ENCODE measurements at regions not wholly inside any gene's neighbourhood (a gene's known extent, or its start where the extent isn't known, plus 50 kb on each side); places are given as distances from the start of the nearest gene placed in this dataset.
"Not testable (repeated sequence)": the region's sequence is repeated elsewhere in the genome, so short reads cannot be mapped to it uniquely, and the experiment has no call there.

GRCh38 chrX:125681058-125681457, 361.4 kb downstream of the TEX13C start:
- DNase-seq: no peak

DNA sequence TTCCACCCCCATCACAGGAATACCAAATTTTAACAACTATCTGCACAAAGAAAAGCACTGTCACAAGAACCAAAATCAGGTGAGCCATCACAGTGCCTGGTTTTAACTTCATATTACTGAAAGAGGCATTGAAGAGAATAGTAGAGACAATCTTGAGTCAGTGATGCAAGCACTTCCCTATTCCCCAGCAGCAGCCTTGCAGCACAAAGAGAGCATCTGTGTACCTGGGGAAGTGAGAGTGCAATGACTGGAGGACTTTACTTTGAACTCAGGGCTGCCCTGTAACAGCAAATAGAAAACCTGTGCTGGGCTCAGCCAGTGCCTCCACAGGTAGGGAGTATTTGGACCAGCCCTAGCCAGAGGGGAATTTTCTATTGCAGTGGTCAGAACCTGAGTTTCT, 361.8 kb downstream of the TEX13C start:
- DNase-seq: peak in 1 of 2 experiments; percentile 49

DNA sequence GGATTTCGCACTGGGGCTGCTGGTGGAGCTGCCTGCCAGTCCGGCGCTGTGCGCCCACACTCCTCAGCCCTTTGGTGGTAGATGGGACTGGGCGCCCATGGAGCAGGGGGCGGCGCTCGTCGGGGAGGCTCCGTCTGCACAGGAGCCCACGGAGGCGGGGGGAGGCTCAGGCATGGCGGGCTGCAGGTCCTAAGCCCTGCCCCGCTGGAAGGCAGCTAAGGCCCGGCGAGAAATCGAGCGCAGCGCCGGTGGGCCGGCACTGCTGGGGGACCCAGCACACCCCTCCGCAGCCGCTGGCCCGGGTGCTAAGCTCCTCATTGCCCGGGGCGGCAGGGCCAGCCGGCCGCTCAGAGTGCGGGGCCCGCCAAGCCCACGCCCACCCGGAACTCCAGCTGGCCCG, 370.9 kb downstream of the TEX13C start:
- DNase-seq: not testable (repeated sequence)

- no peak for DNase-seq
These were observed 374.5 kb downstream of the TEX13C start for GRCh38 chrX:125694171-125694570.

GRCh38 chrX:125709074-125709473, 389.4 kb downstream of the TEX13C start:
- DNase-seq: no peak

- DNase-seq: no peak
These were observed 389.9 kb downstream of the TEX13C start for GRCh38 chrX:125709532-125709931.

- DNase-seq: no peak
These were observed 390.9 kb downstream of the TEX13C start for GRCh38 chrX:125710403-125711062.

DNA sequence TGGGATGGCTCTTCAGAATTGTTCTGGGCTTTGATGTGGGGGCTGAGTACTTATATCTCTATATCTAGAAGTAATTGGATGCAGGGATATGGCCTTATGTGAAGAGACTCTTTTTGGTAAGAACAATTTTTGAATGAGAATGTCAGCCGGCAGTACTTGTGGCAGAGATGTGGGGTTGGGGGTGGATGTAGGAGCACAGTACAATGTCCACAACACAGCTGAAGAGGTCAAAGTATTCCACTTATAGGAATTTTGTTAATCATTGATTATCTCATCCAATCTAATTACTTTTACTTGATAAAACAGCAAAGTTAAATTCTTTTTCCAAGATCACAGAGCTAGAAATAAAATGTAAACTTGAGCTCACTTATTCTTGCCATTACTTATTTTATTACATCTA, 391.4 kb downstream of the TEX13C start:
- no peak for DNase-seq

DNA sequence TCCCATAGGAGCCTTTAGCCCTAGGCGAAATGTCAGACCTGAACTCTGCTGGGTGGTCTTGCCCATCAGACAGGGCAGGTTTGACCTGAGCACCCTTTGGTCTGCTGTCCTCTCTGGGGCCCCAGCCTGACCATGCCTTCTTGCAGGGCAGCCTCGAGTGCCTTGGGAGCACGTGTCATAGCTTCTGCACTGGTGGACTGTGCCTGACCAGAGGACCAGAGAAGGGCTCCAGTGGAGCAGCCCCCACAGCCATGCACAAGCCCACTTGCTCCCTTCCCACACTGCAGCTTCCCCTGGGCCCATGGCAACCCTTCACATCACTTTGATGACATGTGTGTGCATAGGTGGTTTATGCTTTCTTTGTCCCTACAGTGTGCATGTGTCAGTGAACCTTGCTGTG, 394.0 kb downstream of the TEX13C start:
- DNase-seq: no peak

DNA sequence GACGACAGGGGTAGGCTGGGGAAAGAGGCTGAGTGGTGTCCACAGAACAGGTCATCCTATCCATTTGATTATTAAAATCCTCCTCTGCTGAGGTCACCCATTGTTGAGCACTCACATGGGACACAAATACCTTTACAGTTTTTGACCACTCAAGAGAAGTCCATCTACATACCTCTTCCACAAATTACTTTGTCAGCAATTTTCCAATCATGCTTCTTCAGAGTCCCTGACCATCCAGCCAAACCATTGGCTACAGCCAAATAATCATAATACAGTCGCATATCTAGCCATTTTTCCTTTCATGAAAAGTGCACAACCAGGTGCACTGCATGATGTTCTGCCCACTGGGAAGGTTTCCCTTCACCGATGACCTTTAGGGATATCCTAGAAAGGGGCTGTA, 407.4 kb downstream of the TEX13C start:
- DNase-seq: no peak

DNA sequence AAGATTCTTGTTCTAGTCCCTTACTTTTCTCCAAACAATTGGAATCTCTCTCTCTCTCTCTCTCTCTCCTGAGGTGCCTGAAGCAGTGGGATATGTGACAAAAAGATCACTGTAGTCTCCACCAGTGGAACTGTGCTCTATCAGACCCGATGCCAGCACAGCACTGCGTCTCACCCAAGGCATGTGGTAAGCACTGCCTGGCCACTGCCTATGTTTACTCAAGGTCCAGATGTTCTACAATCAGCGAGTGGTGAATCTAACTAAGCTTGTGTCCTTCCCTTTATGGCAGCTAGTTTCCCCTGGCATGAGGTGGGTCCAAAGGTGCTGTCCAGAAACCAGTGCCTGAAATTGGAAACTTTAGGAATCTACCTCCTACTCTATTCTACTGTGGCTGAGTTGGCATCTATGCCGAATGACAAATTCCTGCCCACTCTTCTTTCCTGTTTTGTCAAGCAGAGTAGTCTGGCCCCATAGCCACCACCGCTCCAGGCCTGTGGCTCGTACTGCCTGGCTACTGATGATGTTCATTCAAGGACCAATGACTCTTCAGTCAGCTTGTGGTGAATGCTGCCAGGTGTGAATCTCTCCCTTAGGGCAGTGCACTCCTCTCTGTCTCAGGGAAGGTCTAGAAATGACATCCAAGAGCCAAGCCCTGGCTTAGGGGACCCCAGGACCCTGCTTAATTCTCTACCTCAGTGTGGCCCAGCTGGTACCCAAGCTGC, 416.5 kb downstream of the TEX13C start:
- DNase-seq: no peak

- DNase-seq: no peak
These were observed 423.1 kb downstream of the TEX13C start for GRCh38 chrX:125742811-125743210.

DNA sequence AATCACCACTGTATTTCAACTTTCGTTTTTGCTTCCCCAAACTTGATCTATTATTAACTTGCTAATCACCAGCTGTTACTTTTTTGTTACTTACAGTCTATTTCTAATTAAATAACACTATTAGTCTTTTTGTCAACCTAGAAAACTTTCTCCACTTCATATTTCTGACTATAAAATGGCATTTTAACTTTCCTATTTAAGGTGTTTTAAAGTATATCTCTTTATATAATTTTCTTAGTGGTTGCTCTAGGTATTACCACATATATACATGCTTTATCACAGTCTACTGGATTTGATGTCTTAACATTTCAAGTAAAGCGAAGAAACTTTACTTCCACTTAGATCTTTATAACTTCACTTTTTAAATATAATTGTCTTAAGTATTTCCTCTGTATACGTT, 421.2 kb downstream of the DCAF12L2 start:
- DNase-seq: no peak

DNA sequence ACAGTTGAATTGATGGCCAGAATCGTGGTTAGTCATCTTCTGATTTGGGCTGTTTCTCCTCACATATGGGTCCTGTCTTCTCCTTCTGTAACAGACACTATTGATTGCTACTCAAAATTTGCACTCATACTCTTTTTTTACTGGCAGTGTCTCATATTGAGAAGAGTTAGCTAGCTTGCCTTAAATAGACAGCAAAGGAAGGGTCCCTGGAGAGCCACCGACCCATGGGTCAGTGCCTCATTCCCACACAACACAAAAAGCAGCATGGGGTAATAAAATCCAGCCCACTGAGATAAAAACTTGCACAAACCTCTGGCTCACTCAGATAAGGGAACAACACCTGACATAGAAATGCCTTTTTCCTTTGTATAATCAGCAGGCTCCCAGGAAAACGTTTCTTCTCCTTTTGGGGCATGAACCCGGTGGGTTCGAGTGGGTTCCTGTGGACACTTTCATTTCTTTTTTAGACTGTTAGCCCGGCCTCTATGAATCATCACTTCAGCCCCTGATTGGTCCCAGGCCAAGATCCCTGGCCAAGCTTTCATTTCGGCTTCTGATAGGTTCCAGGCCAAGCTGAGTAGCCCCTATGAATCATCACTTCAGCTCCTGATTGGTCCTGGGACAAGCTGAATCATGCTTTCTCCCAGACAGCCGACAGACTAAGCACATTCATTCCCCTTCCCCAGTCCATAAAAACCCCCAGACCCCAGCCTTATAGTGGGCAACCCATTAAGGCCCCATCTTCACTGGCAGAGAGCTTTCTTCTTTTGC, 408.1 kb downstream of the DCAF12L2 start:
- no peak for DNase-seq

DNA sequence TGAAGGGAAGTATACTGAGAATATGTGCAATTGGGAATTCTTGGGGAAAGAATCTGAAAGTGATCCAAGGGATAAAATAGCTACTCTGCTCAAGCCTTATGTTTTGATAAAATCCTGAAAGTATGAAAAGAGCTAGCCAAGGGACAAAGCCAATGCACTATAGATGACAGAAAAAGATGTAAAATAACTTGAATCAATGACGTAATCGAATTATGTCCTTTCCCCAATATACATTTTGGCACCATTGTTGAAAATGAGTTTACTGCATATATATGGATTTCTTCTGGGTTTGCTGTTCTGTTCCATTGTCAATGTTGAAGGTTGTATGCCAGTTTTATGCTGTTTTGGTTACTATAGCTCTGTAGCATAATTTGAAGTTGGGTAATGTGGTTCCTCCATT, 407.3 kb downstream of the DCAF12L2 start:
- no peak for DNase-seq

DNA sequence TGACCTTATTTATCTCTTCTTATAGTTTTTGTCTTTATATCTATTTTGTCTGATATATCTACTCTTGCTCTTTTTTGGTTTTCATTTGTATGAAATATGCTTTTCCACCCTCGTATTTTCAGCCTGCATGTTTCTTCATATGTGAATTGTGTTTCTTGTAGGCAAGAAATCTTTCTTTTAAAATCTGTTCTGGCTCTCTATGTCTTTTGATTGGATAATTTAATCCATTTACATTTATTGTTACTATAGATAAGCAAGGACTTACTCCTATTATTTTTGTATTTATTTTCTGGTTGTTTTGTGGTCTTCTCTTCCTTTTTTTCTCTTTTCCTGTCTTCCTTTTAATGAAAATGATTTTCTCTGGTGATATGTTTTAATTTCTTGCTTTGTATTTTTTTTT, 403.1 kb downstream of the DCAF12L2 start:
- no peak for DNase-seq

- DNase-seq: peak; percentile 38 to 46
These were observed 400.7 kb downstream of the DCAF12L2 start for GRCh38 chrX:125765347-125765746.

- DNase-seq: no peak
These were observed 396.5 kb downstream of the DCAF12L2 start for GRCh38 chrX:125769628-125770027.

GRCh38 chrX:125778261-125778660, 387.8 kb downstream of the DCAF12L2 start:
- no peak for DNase-seq

DNA sequence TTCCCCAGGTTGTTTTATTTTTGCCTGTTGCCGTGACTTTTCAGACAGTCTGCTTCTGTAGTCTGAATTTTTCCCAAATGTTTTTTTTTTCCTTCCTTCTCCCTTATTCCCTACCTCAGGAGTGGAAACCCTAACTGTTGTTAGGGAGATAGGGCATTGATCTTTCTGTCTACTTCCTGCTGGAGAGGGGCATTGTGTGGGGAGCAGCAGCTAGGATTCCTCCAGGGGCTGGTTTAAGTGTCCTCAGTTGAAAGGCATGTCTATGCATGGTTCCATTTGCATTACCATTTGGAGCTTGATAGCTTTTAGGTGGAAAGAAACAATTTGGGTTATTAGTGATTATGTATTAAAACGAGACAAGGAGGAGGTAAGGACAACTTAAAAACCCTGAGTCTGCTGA, 383.9 kb downstream of the DCAF12L2 start:
- DNase-seq: no peak

- DNase-seq: peak in 1 of 2 experiments; percentile 0
These were observed 379.8 kb downstream of the DCAF12L2 start for GRCh38 chrX:125786316-125786715.

DNA sequence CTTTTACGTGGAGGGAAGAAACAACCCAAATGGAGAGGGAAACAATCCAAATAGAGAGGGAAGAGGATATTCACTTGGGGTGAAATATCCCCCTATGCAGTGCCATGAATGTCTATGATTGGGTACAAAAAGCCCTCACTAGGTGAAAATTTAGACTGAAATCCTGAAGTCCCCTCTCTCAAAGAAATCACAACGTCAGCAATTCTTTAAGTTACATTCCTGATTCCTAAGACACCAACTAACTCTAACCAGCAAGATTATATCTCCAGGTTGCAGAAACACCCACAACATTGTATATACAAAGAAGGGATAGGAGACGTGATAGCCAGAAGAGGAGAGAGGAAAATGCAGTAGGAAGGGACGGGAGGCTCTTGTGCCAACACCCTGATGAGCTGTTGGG, 374.3 kb downstream of the DCAF12L2 start:
- no peak for DNase-seq

GRCh38 chrX:125810856-125811255, 355.2 kb downstream of the DCAF12L2 start:
- DNase-seq: no peak

DNA sequence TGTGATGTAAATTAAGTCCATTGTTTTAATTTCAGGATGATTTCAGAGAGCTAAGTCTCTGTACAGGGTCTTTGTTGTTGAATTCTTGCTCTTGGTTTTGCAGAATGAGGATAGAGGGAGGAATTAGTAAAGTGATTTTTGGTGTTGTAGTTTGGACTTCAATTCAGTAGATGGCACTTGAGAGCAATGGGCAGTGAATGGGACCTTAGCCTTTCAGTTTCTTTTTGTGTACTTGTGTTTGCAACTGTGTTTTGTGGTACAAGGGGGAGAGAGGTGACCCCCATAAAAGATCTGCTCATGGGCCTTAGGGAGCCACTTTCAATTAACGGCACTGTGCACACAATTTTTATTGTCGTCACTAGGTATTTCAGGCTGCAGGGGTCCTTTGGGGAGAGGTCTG, 340.0 kb downstream of the DCAF12L2 start:
- DNase-seq: peak; percentile 10 to 26

Measured in Kasumi-1 (cell line).